Heart right ventricle (tissue), 16 donors: ENCODE measurements at regions not wholly inside any gene's neighbourhood (a gene's known extent, or its start where the extent isn't known, plus 50 kb on each side); places are given as distances from the start of the nearest gene placed in this dataset.
"Not testable (repeated sequence)": the region's sequence is repeated elsewhere in the genome, so short reads cannot be mapped to it uniquely, and the experiment has no call there.

Experiments
- ATAC-seq, 8 donors: fragments of 200-7000 bp; cut with Tn5 transposase; one replicate each; pipeline ENCODE4 v1.9.1; 2020; ENCODE audit warnings: mild to moderate bottlenecking in 8 of 8, moderate library complexity in 8 of 8, moderate number of reproducible peaks in 1 of 8
- DNase-seq, 2 donors: peaks; one replicate each; pipeline ENCODE4 v3.0.0-alpha.2; 2020
- H3K27ac ChIP-seq, 10 donors: fragments of 200-600 bp; sonication (generic) in 2 of 10; one replicate each; pipeline versions ENCODE4 v1.5.0 to v1.8.0; 2020 to 2022; ENCODE audit warnings: mild to moderate bottlenecking in 3 of 10
- H3K27me3 ChIP-seq, 7 donors: fragments of 200-600 bp; one replicate each; pipeline ENCODE4 v1.8.0; 2021 to 2022; ENCODE audit warnings: mild to moderate bottlenecking in 2 of 7
- H3K36me3 ChIP-seq, 9 donors: fragments of 200-600 bp; sonication (generic) in 1 of 9; one replicate each; pipeline versions ENCODE4 v1.5.0 to v1.8.0; 2020 to 2022; ENCODE audit warnings: mild to moderate bottlenecking in 2 of 9
- H3K4me1 ChIP-seq, 9 donors: fragments of 200-600 bp; sonication (generic) in 1 of 9; one replicate each; pipeline versions ENCODE4 v1.5.0 to v1.8.0; 2020 to 2022; ENCODE audit warnings: mild to moderate bottlenecking in 4 of 9
- H3K4me3 ChIP-seq, 10 donors: fragments of 200-600 bp; sonication (generic) in 2 of 10; one replicate each; pipeline versions ENCODE4 v1.5.0 to v1.8.0; 2020 to 2022; ENCODE audit warnings: mild to moderate bottlenecking in 7 of 10, moderate library complexity in 2 of 10
- H3K9me3 ChIP-seq, 11 donors: fragments of 200-600 bp in 10 of 11; sonication (generic) in 2 of 11; one replicate each; pipeline versions ENCODE4 v1.5.0 to v1.8.0; 2013 to 2022; ENCODE audit warnings: mild to moderate bottlenecking in 2 of 11, control low read depth in 1 of 11, moderate library complexity in 1 of 11
- WGBS, 2 donors: extraction: QIAGEN DNeasy Blood & Tissue Kit; methylation state at CpG; one replicate each; pipeline ENCODE4 v1.1.7; 2013; ENCODE audit warnings: inconsistent platforms in 1 of 2; 5-methylcytosine and 5-hydroxymethylcytosine counted together
- intact Hi-C, 10 donors: fragments of 100-400 bp; cut with DNase I; formaldehyde crosslinking; loops; one replicate each; pipeline versions ENCODE4 v1.11.1 to v1.14.2; 2022
- TF ChIP-seq, protein P1 (sequence below), 9 donors: fragments of 200-600 bp; sonication (generic) in 2 of 9; IDR thresholded peaks; one replicate each; pipeline versions ENCODE4 v1.5.0 to v1.8.0; 2021 to 2022; ENCODE audit warnings: antibody characterized with exemption in 9 of 9, mild to moderate bottlenecking in 5 of 9, moderate library complexity in 1 of 9
- donor health status: Arrhythmogenic right ventricular cardiomyopathy.
- donor health status: ischemic (EF 13 %, LVEDD 7.1; RV severe dilation, severe dysfunction).
- donor health status: healthy with polysubstance abuse.
- donor health status: DM: no; HTN: yes; CAD: no.
- donor health status: DM: no; HTN: no; CAD: no.
- donor health status: ischemic (EF 25% LVEDD 6.9; RV normal size, moderate dysfunction).
- donor health status: ischemic (EF 25% LVEDD 5.7; RV mildly dilated, moderate dysfunction).
- donor health status: healthy.
- donor health status: DM: yes; HTN: yes; CAD: no.
- donor health status: Ischemic cardiomyopathy.
- donor health status: ischemic (EF 35%, LVEDD 5.7; RV mildly dilated, moderate dysfunction).
- donor health status: nonischemic (EF 11% LVEDD 7.7; RV severe dilation, severe dysfunction).
- donor health status: DM: yes; HTN: yes; CAD: no.
- donor health status: PGD.
- donor health status: ischemic (EF 29% LVEDD 5.4; RV normal size, mild dysfunction).
- donor health status: nonischemic (EF 23%, LVEDD 6.1; RV moderate dilation, normal function).

DNA sequence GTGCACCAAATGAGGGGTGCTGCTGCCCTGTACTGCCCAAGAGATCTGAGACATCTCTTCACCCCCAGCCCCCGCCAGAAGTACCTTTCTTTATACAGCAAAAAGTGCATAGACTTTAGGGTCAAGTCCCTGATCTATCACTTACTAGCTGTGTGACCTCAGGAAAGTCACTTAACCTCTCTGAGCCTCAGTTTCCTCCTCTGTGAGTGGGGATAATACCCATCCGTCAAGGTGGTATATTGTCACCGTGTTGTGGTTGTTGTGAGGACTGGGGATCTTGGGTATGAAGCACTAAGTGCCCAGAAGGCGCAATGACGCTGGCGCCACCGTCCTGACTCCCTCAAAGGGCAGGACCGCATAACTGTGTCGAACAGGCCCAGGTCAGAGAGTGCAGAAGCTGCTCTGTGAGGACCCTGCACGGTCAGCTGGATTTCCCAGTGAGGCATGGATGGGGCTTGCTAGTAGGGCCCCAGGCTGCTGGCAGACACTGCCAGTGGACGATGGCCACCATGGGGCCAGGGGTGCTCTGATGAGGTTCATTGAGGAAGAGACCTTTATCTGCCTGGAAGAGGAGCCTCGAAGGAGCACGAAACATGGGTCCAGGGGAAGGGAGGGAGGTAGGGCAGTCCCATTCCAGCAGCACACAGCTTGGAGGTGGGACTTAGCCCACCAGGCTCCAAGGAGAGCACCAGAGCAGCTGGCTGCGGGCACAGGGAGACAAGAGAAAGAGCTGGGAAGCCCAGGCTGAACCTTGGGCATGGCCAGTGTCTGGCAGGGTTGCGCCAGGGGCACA is 61.8 kb upstream of the LAPTM4A start:
- intact Hi-C loops: no loop called here
- no peaks in the 10 kb centered on the region for H3K27me3 ChIP-seq
- ATAC-seq (no peak), DNase-seq (no peak)
- peaks cover 0 to 5% (median 0%) of the 10 kb centered on the region in 11 donors for H3K9me3 ChIP-seq
- peaks cover 0 to 24% (median 5%) of the 10 kb centered on the region in 9 donors for H3K4me1 ChIP-seq
- peak overlapping the region in 2 of 10 donors; percentile 12 to 49 for H3K27ac ChIP-seq
- H3K4me3 ChIP-seq: no peak overlapping the region
- no peaks in the 10 kb centered on the region for H3K36me3 ChIP-seq
- TF ChIP-seq, protein P1, sequence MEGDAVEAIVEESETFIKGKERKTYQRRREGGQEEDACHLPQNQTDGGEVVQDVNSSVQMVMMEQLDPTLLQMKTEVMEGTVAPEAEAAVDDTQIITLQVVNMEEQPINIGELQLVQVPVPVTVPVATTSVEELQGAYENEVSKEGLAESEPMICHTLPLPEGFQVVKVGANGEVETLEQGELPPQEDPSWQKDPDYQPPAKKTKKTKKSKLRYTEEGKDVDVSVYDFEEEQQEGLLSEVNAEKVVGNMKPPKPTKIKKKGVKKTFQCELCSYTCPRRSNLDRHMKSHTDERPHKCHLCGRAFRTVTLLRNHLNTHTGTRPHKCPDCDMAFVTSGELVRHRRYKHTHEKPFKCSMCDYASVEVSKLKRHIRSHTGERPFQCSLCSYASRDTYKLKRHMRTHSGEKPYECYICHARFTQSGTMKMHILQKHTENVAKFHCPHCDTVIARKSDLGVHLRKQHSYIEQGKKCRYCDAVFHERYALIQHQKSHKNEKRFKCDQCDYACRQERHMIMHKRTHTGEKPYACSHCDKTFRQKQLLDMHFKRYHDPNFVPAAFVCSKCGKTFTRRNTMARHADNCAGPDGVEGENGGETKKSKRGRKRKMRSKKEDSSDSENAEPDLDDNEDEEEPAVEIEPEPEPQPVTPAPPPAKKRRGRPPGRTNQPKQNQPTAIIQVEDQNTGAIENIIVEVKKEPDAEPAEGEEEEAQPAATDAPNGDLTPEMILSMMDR (IDR thresholded peaks at IDR 0.05): no peak
- WGBS, 2 donors: 92 to 94% methylated on average over 15 of the region's 15 CpGs

DNA sequence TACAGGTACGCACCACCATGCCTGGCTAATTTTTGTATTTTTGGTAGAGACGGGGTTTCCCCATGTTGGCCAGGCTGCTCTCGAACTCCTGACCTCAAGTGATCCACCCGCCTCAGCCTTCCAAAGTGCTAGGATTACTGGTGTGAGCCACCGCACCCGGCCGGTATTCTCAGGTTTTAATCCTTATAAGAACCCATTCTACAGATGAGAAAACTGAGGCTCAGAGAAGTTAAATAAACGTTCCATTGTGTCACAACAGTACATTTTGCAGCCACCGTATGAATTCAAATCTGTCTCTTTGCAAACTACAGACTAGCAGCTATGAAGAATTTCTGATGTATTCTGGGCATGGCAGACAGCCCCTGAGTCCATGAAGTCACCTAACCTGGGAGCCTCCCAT is 60.9 kb upstream of the LAPTM4A start:
- H3K36me3 ChIP-seq, H3K27ac ChIP-seq, H3K27me3 ChIP-seq, DNase-seq, ATAC-seq, intact Hi-C loops, H3K9me3 ChIP-seq, H3K4me3 ChIP-seq: not testable (repeated sequence)
- 91 to 95% methylated on average over 9 of the region's 9 CpGs for WGBS, 2 donors
- peaks cover 0 to 24% (median 5%) of the 10 kb centered on the region in 9 donors for H3K4me1 ChIP-seq

DNA sequence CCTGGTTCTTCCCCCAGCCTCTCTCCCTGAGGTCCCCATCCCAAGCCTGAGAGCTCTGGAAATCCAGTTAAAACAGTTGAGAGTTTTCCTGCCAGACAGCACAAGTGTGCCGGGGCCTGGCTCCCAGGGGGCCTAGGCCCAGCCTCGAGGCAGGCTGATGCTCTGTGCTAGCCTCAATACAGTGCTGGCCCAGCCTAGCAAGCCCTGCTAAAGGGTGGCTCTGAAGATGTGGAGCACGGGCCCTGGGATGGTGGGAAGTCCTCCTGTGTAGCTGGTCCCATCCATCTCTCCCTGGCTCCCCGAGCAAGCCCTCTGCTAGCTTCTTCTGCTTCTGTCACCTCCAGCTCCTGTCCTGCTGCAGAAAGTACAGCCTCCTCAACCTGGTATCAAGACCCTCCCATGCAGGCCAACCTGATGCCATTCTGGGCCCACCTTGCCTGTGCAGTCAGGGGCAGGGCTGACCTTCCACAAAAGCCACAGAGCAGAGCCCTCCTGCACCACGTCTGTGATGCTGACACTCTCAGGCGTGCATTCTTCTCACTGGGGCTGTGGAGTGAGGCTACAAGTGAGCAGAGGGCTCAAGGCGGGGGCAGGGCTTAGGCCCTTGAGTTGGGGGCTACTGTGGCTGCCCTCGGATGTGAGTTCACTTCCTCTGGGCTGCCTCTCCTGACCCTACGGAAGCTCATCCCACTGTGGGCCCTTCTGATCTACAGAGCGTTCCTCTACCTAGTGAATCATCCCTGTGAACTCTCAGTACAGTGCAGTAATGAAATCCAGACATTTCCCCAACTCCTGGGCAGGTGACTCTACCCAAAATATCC is 60.1 kb upstream of the LAPTM4A start:
- DNase-seq (no peak), ATAC-seq (peak in 1 of 8 donors; percentile 38)
- Histone ChIP-seq H3K4me1 (peaks cover 0 to 30% (median 8%) of the 10 kb centered on the region in 9 donors), H3K27ac (no peak overlapping the region), H3K4me3 (no peak overlapping the region), H3K36me3 (no peaks in the 10 kb centered on the region), H3K9me3 (peaks cover 0 to 5% (median 0%) of the 10 kb centered on the region in 11 donors), H3K27me3 (peaks cover 0 to 10% (median 1%) of the 10 kb centered on the region in 7 donors)
- WGBS, 2 donors: 77 to 78% methylated on average over 10 of the region's 10 CpGs
- TF ChIP-seq, protein P1 (IDR thresholded peaks at IDR 0.05): no peak
- intact Hi-C loops: no loop called here

DNA sequence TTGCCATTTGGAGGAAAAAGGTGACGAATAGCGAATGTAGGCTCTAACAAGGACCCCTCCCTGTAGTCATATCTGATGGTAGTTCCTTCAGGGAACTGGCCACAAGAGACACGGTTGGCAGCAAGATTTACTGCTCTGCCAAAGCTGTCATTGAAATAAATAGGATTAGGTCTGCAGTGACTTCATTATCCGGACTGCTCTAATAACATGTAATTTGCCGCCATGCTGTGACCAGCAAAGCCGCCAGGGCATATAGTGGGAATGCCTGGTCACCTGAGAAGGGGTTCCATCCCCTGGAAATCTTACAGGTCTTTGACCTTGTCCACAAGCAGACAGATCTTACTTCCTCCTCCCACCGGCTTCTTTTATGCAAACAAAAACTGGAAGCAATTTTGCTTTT is 59.4 kb upstream of the LAPTM4A start:
- no peak overlapping the region for H3K4me3 ChIP-seq
- no peak for DNase-seq
- no peak for ATAC-seq
- H3K4me1 ChIP-seq: peaks cover 0 to 34% (median 10%) of the 10 kb centered on the region in 9 donors
- no peaks in the 10 kb centered on the region for H3K36me3 ChIP-seq
- 69 to 71% methylated on average over 7 of the region's 7 CpGs for WGBS, 2 donors
- TF ChIP-seq, protein P1 (IDR thresholded peaks at IDR 0.05): no peak
- intact Hi-C loops: no loop called here
- H3K9me3 ChIP-seq: peaks cover 0 to 5% (median 0%) of the 10 kb centered on the region in 11 donors
- H3K27me3 ChIP-seq: peaks cover 0 to 16% (median 8%) of the 10 kb centered on the region in 7 donors
- H3K27ac ChIP-seq: no peak overlapping the region
